Activated naive CD8-positive, alpha-beta T cell treated with anti-CD3 and anti-CD28 coated beads, Interleukin-2, amount 10 ng/mL, durations not matched to agents 7 days and 5 days (primary cell): ENCODE measurements at regions not wholly inside any gene's neighbourhood (a gene's known extent, or its start where the extent isn't known, plus 50 kb on each side); places are given as distances from the start of the nearest gene placed in this dataset.

ENCODE experiments used
- ATAC-seq: fragments of 150-1000 bp; cut with Tn5 transposase; one replicate; pipeline ENCODE4 v1.10.0; 2021; ENCODE audit warnings: low read depth, moderate library complexity
- POLR2A ChIA-PET: fragments of 350-600 bp; sonication (Branson Sonifier 250); formaldehyde crosslinking; loops from one replicate; lab custom pipeline; 2021; ENCODE audit warnings: antibody characterized with exemption; lab: Charles Lee
- DNase-seq: peaks from one replicate; pipeline ENCODE4 v3.0.0; 2021
- H3K27ac Mint-ChIP-seq: one replicate; pipeline ENCODE4 v1.8.0; 2022; ENCODE audit warnings: mild to moderate bottlenecking, mixed read lengths
- H3K27me3 Mint-ChIP-seq: one replicate; pipeline ENCODE4 v1.8.0; 2022; ENCODE audit warnings: mild to moderate bottlenecking, moderate library complexity, mixed read lengths
- H3K36me3 Mint-ChIP-seq: one replicate; pipeline ENCODE4 v1.8.0; 2021; ENCODE audit warnings: mild to moderate bottlenecking, mixed read lengths
- H3K4me1 Mint-ChIP-seq: one replicate; pipeline ENCODE4 v1.8.0; 2021; ENCODE audit warnings: mixed read lengths
- H3K4me3 Mint-ChIP-seq: one replicate; pipeline ENCODE4 v1.8.0; 2022; ENCODE audit warnings: mild to moderate bottlenecking, moderate library complexity, mixed read lengths
- H3K9me3 Mint-ChIP-seq: one replicate; pipeline ENCODE4 v1.8.0; 2021; ENCODE audit warnings: mixed read lengths

DNA sequence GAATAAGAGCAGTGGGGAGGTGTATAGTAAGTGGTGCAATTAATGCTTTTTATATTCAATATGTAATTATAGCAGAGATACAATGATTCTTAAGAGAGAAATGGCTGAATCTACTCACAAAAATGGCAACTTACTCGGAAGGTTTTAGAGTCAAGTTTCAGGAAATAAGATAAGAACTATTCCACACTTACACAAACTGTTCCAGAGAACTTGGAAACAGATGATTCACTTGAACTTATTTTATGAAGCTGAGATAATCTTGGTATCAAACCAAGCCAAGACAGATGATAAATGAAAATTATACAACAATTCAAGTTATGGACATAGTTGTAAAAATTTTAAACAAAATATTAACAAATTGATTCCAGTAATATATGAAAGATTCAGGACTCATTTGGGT is 311.3 kb upstream of the HS3ST1 start:
- Mint-ChIP-seq H3K9me3 (peaks cover 1% of the 10 kb centered on the region), H3K4me1 (no peaks in the 10 kb centered on the region), H3K36me3 (no peaks in the 10 kb centered on the region), H3K4me3 (no peak overlapping the region), H3K27ac (peak overlapping the region; percentile 34), H3K27me3 (no peaks in the 10 kb centered on the region)
- ATAC-seq (no peak), DNase-seq (no peak)
- POLR2A ChIA-PET: no interaction called here

DNA sequence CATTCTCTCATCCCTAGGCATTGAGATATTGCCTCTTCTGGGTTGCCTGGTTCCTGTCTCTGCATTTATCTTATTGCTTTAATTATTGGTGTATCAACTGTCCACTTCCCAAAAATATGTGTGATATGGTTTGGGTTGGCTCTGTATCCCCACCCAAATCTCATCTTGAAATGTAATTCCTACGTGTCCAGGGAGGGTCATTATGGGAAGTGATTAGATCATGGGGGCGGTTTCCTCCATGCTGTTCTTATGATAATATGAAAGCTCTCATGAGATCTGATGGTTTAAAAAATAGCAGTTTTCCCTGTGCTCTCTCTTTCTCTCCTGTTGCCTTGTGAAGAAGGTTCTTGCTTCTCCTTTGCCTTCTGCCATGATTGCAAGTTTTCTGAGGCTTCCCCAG is 308.3 kb upstream of the HS3ST1 start:
- Mint-ChIP-seq H3K36me3 (no peaks in the 10 kb centered on the region), H3K27ac (no peak overlapping the region), H3K9me3 (peaks cover 1% of the 10 kb centered on the region), H3K27me3 (no peaks in the 10 kb centered on the region), H3K4me3 (no peak overlapping the region), H3K4me1 (no peaks in the 10 kb centered on the region)
- ATAC-seq: no peak
- no peak for DNase-seq
- POLR2A ChIA-PET: no interaction called here

DNA sequence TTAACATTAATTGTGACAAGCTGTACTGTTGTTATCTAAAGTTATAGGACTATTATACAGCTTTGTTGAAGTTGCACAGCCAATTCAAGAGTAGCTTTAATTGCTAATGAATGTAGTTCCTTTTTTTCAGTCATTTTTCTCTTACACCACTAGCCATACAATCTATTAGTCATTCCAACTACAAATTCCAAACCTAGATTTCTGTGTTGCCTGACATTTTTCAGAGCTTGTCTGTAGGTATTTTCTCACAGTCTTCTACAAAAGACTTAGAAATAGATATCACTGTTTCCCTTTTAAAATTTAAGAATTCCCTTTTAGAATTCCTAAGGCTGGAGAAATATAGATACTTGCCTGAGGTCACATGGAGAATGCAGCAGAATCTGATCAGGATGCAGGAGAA is 307.0 kb upstream of the HS3ST1 start:
- no peak overlapping the region for H3K27ac Mint-ChIP-seq
- POLR2A ChIA-PET: no interaction called here
- H3K9me3 Mint-ChIP-seq: peaks cover 1% of the 10 kb centered on the region
- ATAC-seq: no peak
- H3K27me3 Mint-ChIP-seq: no peaks in the 10 kb centered on the region
- H3K4me1 Mint-ChIP-seq: no peaks in the 10 kb centered on the region
- H3K36me3 Mint-ChIP-seq: no peaks in the 10 kb centered on the region
- H3K4me3 Mint-ChIP-seq: no peak overlapping the region
- DNase-seq: no peak

DNA sequence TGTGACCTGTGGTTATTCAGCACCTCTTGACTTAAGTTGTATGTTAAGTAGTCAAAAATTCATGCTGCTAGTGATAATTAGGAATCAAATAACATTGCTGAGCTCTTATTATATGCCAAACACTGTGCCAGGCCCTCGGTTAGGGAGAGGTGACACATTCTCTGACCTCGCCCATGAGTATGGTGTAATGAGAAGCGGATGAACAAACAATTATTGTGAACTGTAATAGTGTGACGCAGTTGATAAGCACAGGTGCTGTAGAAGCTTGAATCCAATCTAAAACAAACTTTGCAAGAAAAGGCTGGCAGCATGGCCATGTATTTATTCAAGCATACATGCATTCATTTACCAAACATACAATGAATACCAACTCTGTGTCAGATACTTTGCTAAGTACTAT is 303.5 kb upstream of the HS3ST1 start:
- POLR2A ChIA-PET: no interaction called here
- Mint-ChIP-seq H3K4me3 (no peak overlapping the region), H3K27me3 (no peaks in the 10 kb centered on the region), H3K4me1 (no peaks in the 10 kb centered on the region), H3K9me3 (no peaks in the 10 kb centered on the region), H3K27ac (no peak overlapping the region), H3K36me3 (no peaks in the 10 kb centered on the region)
- no peak for DNase-seq
- no peak for ATAC-seq

DNA sequence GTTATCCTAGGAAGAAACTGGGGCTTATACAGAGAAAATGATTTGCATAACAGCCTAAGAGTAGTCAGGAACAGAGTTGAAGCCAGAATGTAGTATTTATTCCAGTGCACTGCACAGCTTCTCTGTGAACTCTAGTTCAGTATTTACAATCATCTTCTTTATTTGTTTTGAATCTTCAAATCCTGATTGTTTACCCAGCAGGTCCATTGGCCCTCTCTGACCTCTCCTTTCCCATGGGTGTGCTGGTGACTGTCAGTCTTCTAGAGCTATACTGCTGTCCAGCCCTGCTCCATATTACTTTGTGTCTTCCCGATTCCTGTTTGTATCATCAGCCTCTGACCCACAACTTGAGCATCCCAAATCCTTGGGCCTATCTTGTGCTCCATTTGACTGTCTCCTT is 301.9 kb upstream of the HS3ST1 start:
- H3K27ac Mint-ChIP-seq: no peak overlapping the region
- POLR2A ChIA-PET: no interaction called here
- H3K4me3 Mint-ChIP-seq: no peak overlapping the region
- DNase-seq (no peak), ATAC-seq (no peak)
- no peaks in the 10 kb centered on the region for H3K4me1 Mint-ChIP-seq
- no peaks in the 10 kb centered on the region for H3K27me3 Mint-ChIP-seq
- H3K9me3 Mint-ChIP-seq: no peaks in the 10 kb centered on the region
- no peaks in the 10 kb centered on the region for H3K36me3 Mint-ChIP-seq

DNA sequence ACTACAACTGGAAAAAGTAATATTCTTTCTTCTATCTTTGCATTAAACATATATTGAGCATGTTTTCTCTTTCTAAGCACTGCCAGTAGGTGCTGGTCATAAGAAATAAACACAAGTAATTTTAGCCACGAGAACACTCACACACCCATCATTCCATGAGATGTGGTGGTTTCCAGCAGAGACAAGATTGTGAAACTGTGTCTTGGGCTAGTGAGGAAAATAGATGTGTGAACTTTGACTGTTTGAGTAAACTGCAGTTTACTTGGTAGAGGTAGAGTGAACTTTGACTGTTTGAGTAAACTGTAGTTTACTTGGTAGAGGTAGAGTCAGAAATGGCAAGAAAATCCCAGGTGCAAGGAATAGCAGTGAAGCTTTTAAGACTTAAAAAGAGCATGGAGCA is 300.9 kb upstream of the HS3ST1 start:
- no peak overlapping the region for H3K27ac Mint-ChIP-seq
- H3K9me3 Mint-ChIP-seq: no peaks in the 10 kb centered on the region
- no peaks in the 10 kb centered on the region for H3K27me3 Mint-ChIP-seq
- H3K4me1 Mint-ChIP-seq: no peaks in the 10 kb centered on the region
- ATAC-seq (no peak), DNase-seq (no peak)
- POLR2A ChIA-PET: no interaction called here
- no peak overlapping the region for H3K4me3 Mint-ChIP-seq
- H3K36me3 Mint-ChIP-seq: no peaks in the 10 kb centered on the region

DNA sequence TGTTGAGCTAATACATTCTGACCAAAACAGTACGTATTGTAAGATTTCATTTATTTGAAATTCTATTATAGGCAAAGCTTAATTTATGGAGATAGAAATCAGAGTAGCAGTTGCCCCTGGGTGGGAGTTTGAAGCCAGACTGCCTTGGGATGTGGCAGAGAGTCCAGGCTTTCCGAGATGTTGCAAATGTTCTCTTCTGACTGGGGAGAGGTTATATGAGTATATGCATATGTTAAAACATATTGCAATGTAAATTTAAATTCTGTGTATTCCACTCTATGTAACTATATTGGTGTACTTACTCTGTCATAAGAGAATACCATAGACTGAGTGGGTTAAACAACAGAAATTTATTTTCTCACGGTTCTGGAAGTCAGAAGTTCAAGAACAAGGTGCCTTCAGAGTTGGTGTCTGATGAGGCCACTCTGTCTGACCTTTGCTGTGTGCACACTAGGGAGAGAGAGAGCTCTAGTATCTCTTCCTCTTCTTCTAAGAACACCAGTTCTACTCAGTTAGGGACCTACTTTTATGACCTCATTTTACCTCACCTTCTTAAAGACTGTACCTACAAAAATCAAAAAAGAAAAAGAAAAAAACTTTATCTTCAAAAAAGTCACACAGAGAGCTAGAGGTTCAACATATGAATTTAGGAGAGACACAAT is 299.3 kb upstream of the HS3ST1 start:
- Mint-ChIP-seq H3K27ac (no peak overlapping the region), H3K27me3 (no peaks in the 10 kb centered on the region), H3K36me3 (no peaks in the 10 kb centered on the region), H3K4me1 (no peaks in the 10 kb centered on the region), H3K4me3 (no peak overlapping the region), H3K9me3 (no peaks in the 10 kb centered on the region)
- POLR2A ChIA-PET: no interaction called here
- ATAC-seq (no peak), DNase-seq (no peak)

DNA sequence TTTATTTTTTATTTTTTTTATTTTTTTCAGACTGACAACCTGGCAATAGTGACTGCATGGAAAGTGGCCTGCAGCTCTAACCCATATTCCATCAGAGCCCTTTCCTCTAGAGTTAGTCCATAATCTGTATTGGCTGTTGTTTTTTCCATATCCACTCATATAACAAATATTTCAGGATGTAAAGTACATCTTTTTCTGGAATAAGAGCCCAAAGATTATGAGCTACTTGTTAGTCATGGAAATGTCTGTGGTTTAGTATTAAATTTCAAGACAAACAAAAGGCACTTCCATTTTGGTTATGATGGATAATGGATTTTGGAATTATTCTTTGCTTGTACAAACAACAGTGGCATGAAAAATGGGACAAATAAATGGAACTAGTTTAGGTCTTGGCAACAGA is 296.0 kb upstream of the HS3ST1 start:
- Mint-ChIP-seq H3K4me3 (no peak overlapping the region), H3K36me3 (no peaks in the 10 kb centered on the region), H3K4me1 (no peaks in the 10 kb centered on the region), H3K9me3 (no peaks in the 10 kb centered on the region), H3K27ac (no peak overlapping the region), H3K27me3 (no peaks in the 10 kb centered on the region)
- no peak for ATAC-seq
- POLR2A ChIA-PET: no interaction called here
- no peak for DNase-seq

DNA sequence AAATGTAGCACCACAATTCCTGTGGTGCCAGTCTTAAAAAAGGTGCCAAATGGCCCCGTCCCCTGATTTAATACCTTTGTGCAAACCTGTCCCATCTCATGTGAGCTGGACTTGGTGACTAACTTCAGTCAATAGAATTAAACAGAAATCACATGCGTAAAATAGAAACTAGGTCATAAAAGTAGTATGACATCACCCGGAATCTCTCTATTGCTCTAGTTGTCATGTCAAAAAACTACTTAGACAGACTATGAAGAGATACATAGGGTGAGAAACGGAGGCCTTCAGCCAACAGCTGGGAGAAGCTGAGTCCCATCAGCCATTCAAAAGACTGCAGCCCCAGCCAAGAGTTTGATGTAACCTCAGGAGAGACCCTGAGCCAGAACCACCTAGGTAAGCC is 293.5 kb upstream of the HS3ST1 start:
- DNase-seq (no peak), ATAC-seq (no peak)
- Mint-ChIP-seq H3K4me3 (no peak overlapping the region), H3K4me1 (no peaks in the 10 kb centered on the region), H3K27me3 (peaks cover 2% of the 10 kb centered on the region), H3K9me3 (no peaks in the 10 kb centered on the region), H3K36me3 (no peaks in the 10 kb centered on the region), H3K27ac (no peak overlapping the region)
- POLR2A ChIA-PET: no interaction called here

DNA sequence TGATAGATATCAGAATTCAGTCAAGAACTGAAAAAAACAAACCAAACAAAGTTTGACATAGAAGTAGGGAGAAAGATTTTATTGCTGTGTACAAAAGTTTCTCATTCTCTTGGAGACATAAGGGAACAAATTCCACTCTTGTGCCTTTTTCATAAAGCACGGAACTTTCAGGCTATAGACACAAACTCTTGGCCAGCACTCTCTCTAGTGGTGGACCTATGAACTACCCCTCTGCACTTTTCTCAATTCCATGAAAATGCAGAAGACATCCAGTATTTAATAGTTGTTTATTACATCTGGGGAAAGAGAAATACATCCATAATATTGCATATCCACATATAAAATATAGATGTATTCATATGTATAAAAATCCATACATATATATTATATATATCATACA is 291.6 kb upstream of the HS3ST1 start:
- H3K27me3 Mint-ChIP-seq: peaks cover 2% of the 10 kb centered on the region
- no peak for DNase-seq
- no peaks in the 10 kb centered on the region for H3K9me3 Mint-ChIP-seq
- H3K4me3 Mint-ChIP-seq: no peak overlapping the region
- H3K27ac Mint-ChIP-seq: no peak overlapping the region
- no peaks in the 10 kb centered on the region for H3K36me3 Mint-ChIP-seq
- POLR2A ChIA-PET: no interaction called here
- no peaks in the 10 kb centered on the region for H3K4me1 Mint-ChIP-seq
- ATAC-seq: no peak

DNA sequence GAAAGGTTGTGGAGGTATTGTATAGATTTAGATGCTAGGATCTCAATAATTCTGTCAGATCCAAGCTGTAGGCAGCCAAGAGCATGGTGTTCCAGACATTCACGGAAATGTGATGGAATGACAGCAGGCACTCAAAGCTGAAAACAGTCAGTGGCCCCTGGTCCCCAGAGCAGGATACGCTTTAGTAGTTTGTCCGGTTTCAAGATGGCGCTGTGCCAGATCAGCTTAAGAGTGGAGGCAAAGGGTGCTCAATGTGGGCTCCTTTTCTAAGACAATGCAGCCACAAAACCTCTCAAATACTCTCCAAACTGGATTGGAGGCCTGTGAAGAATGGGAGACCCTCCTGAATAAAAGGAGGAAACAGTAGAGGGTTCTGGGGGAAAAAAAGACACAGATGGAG is 291.2 kb upstream of the HS3ST1 start:
- ATAC-seq (no peak), DNase-seq (no peak)
- no peak overlapping the region for H3K4me3 Mint-ChIP-seq
- peaks cover 2% of the 10 kb centered on the region for H3K27me3 Mint-ChIP-seq
- no peaks in the 10 kb centered on the region for H3K4me1 Mint-ChIP-seq
- H3K27ac Mint-ChIP-seq: no peak overlapping the region
- POLR2A ChIA-PET: no interaction called here
- no peaks in the 10 kb centered on the region for H3K36me3 Mint-ChIP-seq
- no peaks in the 10 kb centered on the region for H3K9me3 Mint-ChIP-seq

DNA sequence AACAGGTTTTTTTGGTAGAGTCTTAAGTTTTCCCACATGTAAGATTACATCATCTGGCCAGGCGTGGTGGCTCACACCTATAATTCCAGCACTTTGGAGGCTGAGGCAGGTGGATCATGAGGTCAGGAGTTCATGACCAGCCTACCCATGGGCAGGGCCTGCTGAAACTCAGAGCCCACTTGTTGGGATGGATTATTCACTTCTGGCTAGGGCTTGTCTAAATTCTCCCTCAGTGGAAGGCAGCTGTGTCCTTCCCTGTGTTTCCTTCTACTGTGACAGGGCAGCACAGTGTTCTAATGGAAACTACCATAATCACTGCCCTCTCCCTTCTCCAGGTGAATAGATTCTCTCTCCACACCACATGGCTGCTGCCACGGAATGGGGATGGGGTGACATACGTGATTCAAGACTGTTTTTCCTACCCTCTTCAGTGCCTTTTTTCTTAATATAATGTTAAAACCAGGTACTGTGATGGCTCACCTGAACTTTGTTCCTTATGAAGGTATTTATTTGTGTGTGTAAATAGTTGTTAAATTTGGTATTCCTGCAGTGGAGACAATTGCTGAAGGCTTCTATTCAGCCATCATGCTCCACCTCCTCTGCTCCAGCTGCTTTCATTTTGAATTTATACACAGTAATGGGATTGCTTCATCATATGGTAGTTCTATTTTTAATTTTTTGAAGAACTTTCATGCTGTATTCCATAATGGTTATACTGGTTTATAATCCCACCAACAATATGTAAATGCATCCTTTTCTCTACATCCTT is 287.2 kb upstream of the HS3ST1 start:
- POLR2A ChIA-PET: no interaction called here
- H3K4me3 Mint-ChIP-seq: no peak overlapping the region
- DNase-seq (no peak), ATAC-seq (no peak)
- peaks cover 2% of the 10 kb centered on the region for H3K27me3 Mint-ChIP-seq
- H3K4me1 Mint-ChIP-seq: no peaks in the 10 kb centered on the region
- H3K27ac Mint-ChIP-seq: no peak overlapping the region
- no peaks in the 10 kb centered on the region for H3K36me3 Mint-ChIP-seq
- no peaks in the 10 kb centered on the region for H3K9me3 Mint-ChIP-seq

DNA sequence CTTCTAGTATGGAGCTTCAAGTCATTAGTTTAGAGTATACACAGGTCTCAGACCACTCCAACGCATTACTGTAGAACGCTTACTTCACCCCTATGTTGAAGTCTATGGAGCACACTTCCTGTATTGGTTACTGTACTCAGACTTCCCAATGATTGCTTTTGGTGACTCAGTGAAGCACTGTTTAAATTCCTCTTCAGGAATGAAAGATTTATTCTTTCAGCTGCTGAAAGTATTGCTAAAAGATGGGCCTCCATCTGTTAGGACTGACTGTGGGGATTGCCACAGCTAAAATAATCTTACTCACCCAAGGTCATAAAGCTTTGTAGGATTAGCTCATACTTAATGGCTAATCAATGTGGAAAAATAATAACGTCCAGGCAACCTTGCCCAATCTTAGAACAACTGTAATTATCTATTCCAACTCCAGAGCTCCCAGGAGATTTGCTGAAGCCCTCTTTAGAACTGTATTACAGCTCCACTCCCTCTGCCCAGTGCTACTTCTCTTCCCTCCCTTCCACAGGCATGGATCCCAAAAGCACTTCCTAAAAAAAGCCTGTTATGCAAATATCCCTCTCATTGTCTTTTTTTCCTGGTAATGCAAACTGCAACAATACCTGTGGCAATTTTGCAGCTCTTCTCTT is 281.9 kb upstream of the HS3ST1 start:
- Mint-ChIP-seq H3K36me3 (no peaks in the 10 kb centered on the region), H3K9me3 (peaks cover 5% of the 10 kb centered on the region), H3K27me3 (no peaks in the 10 kb centered on the region), H3K4me1 (no peaks in the 10 kb centered on the region), H3K27ac (no peak overlapping the region), H3K4me3 (no peak overlapping the region)
- DNase-seq (no peak), ATAC-seq (no peak)
- POLR2A ChIA-PET: no interaction called here

DNA sequence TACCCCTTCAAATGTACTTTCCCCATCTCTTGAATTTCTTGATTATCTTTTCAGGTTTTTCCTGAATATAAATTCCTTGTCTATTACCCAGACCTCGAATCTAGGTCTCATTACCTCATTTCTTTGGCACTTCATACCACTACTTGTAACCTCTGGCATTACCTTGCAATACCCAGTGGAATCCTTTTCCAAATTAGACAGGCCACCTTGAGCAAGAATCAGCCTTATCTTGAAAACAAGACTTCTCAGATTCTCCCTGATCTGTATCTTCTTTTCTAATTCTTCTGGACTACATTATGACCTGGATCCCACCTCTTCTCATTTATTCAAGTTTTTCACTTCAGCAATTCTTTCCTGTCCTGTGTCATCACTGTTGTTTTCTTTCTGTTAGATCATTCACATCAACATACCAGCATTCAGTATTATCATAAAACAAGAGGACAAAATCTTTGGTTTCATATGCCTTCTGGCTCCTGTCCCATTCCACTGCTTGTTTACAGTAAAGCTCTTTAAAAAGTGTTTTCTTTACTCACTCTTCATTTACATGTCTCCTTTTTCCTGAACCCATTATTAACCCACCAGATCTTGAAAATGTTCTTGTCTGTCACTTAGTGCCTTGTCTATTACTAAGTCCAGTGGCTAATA is 275.6 kb upstream of the HS3ST1 start:
- ATAC-seq: no peak
- Mint-ChIP-seq H3K4me1 (no peaks in the 10 kb centered on the region), H3K9me3 (peaks cover 5% of the 10 kb centered on the region), H3K27ac (no peak overlapping the region), H3K27me3 (peaks cover 3% of the 10 kb centered on the region), H3K36me3 (no peaks in the 10 kb centered on the region), H3K4me3 (no peak overlapping the region)
- POLR2A ChIA-PET: no interaction called here
- DNase-seq: no peak
